Kidney tubule cell (primary cell): ENCODE measurements at regions not wholly inside any gene's neighbourhood (a gene's known extent, or its start where the extent isn't known, plus 50 kb on each side); places are given as distances from the start of the nearest gene placed in this dataset.

Experiments
- DNase-seq: peaks from one replicate; pipeline ENCODE4 v3.0.0-alpha.2; 2018; ENCODE audit warnings: low spot score

DNA sequence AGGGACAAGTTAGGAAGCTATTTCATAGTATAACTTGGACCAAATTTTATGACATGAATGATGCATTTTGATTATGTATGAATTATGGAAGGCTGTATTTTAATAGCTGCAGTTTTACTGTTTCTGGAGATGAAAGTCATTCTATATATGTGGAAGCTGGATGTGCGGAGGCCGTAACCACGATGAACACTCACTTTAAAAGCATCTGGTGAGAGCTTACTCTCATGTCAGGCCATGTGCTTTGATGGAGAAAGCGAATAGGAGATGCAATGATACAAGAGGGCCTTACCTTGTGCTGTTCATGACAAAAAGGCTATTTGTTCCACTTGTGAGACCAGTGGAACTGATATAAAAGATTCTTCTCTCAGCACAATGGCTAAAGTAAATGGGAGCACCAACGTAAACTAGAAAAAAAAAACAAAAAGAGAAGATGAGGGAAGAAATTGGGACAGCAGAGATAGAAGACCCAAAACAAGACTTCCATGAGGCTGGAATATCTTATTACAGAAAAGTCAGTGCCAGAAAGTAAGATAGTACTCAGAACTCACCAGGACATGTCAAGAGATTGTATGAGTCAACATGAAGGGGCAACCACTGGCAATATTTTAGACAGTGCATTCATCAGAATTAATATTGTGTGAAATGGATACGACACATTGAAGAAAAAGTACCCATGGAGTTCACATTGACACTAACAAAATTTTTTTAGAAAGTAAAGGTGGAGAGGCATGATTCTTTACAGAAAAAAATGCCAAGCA is 63.3 kb upstream of the GAB1 start:
- no peak for DNase-seq

DNA sequence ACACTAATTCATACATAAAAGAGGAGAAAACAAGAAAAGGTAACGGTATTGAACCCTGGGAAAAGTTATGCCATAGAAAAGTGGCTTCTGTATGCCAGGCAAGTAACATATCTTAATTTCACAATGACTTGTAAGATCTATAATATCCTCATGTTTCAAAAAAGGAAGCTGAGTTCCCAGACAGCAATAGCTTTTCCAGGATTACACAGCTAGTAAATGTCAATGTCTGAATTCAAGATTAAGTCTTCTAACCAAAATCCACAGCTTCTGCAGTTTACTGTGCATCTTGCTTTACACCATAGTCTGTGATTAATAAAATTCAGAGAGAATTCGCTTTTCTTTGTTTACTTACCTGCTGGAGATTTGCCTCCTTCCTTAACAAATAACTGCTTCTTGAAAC is 55.8 kb upstream of the GAB1 start:
- no peak for DNase-seq

DNA sequence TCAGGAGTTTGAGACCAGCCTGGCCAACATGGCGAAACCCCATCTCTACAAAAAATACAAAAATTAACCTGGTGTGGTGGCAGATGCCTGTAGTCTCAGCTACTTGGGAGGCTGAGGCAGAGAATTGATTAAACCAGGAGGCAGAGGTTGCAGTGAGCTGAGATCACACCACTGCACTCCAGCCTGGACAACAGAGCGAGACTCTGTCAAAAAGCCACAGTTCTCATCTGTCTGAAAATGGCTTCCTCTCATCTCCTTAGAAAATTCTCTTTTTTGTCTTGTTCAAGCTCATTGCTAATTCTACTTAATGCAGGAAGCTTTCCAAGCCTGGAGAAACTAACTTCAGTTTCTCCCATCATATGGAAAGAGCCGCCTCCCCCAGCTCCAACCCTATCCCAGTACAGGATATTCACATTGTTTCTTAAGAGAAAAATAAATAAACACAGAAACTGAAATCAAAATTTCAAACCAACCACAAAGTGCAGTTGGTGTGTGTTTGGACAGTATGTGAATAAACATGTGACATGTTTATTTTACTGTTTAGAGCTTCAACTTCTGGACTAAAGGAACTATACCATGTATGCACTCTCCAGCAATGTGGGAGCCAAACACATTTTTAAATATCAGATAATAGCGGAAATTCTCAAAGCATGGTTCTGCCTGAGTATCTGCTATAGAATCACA is 55.0 kb upstream of the GAB1 start:
- no peak for DNase-seq

DNA sequence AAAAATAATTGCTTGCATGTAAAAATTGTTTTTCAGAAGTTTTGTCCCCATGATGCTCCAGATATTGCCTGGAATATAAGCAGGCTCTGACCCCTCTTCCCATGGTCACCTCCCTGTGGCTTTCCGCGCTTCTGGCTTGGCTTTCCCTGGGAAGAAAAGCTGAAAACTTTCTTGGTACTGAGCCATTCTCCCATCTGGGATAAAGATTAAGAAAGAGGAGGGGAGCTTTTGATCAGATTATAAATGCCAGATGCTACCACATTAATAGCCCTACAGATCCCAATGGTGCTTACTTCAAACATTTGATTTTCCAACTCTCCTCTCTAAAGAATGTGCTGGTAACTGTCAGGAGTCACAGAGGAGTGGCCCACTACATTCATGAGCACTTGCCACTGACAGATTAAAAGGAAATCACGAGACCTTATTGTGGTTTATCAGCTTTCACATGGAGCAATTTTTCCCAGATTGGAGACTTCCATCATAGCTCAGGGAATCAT is 54.4 kb upstream of the GAB1 start:
- DNase-seq: no peak

DNA sequence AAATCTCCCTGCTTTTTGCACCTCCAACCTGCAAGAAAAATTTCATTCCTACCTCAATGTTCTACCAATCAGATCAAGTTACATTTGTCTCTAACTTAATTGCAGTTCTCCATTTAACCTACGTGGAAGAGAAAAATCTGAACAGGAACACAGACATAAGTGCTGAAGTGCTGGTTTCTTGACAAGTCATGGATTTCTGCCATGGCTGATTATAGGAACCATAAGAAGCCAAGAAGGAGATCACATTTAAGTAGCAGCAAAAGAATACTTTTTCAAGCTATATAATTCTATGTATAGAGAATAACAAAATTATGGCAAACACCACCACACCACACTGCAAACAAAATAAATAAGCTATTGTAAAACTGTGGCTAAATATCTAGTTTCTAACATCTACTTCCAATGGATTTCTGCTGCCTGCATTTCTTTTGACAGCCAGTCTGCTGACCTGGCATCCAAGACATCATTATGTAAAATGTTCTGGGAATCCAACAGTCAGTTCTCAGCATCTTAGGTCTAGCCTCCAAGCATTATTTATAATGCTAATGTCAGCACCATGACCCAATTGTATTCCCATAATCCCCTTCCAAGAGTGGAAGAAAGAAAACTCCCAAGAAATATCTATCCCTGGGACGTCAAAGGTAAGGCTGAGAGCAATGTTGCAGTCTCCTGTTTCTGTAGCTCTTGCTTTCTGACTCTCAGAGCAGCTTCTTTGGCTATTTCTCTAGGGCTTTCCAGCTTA is 50.8 kb upstream of the GAB1 start:
- DNase-seq: no peak

DNA sequence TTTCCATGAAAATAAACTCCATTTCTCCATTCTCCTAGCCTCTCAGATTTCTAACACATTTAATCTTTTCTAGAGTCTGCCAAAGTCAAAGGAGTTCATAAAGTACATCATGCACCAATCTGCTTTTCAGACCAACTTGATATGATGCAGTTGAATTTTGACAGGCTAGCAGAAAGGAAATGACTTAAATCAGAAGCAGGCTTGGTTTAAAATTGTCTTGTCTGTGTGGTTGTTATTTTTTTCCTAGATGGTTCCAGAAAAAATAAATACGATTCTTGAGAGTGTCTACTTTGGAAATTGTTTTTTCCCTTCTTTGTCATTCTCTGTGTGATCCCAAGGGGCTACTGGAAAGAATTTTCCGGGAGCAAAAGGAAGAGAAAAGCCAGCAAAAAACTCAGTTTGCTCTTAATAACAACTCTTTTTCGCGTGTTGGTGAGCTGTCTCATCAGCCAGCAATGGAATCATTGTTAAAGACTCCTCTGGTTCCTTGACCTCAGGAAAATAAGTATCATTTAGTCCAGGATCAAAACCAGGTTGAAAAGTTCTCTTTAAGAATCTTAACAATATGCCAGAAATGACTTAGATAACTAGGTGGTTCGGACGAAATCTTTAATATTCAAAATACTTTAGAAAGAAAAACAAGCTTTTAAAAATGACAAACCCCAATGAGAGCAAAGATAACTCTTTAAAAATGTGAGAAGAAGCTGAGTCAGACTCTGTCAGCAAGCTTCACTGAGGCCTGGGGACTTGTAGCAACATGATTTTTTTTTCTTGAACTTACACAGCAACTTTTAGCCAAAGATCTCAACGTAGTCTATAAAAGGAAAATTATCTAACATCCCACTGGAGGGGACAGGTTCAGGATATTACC is 49.7 kb upstream of the GAB1 start:
- DNase-seq: peak; percentile 16
